ENCODE measurements at regions not wholly inside any gene's neighbourhood (a gene's known extent, or its start where the extent isn't known, plus 50 kb on each side); places are given as distances from the start of the nearest gene placed in this dataset.
"Not testable (repeated sequence)": the region's sequence is repeated elsewhere in the genome, so short reads cannot be mapped to it uniquely, and the experiment has no call there.

DNA sequence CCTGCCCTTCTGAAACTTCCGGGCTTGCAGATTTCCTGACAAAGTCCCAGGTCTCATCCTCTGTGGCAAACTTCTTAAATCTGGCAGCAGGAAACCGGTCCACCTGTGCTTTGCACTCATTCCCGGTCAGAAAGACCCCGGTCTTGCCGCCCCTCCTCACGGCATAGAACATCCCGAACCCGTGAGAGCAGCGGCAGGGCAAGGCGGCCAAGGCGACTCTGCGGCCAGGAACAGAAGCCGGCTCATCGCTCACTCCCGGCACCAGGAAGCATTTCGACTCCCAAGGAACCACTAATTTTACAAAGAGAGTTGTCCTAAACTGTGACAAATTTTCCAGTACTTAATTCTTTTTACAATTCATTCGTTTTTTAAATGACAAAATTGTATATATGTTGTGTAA is 140.3 kb downstream of the USP22 start:
- not testable (repeated sequence) for H3K4me3 ChIP-seq (replicated peaks in 1 of 4; ENCODE audit: control extremely low read depth in 1 of 4, insufficient read depth in 1 of 4, low read depth in 3 of 4, low read length in 4 of 4); H3K79me2 ChIP-seq (ENCODE audit: control insufficient read depth, insufficient read depth, low read length); DNase-seq (ENCODE audit: low read depth in 2 of 2); H3K36me3 ChIP-seq (ENCODE audit: control insufficient read depth, insufficient read depth, low read length); H3K9me3 ChIP-seq (ENCODE audit: control insufficient read depth, insufficient read depth, low read depth, low read length); H3K27me3 ChIP-seq (ENCODE audit: control insufficient read depth, insufficient read depth, low read length); H3K4me1 ChIP-seq (ENCODE audit: control insufficient read depth, extremely low read depth, insufficient read depth, low read length); H3K27ac ChIP-seq (ENCODE audit: insufficient read depth, low read length); H4K20me1 ChIP-seq (ENCODE audit: control insufficient read depth, extremely low read depth, insufficient read depth, low read length); H3K4me2 ChIP-seq (ENCODE audit: extremely low read depth, insufficient read depth, low read length); H3K9ac ChIP-seq (ENCODE audit: insufficient read depth, low read length); H2AFZ ChIP-seq (ENCODE audit: low read length)

DNA sequence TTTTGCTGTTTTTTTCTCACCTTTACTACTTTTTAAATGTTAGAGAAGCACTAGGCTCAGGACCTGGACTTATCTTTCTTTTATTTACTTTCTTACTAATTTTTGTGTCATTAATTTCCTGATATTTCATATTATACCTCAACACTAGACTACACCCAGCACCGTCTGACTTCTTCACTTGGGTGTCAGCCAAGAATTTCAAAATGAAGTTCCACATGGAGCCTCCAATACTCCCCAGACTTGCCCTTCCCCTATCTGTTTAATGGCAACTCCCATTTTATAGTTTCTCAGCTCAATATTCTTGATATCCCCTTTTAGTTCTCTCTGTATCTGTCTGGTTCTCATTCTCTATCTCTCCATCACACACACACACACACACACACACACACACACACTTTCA is 139.3 kb downstream of the USP22 start:
- not testable (repeated sequence) for H3K27ac ChIP-seq (ENCODE audit: insufficient read depth, low read length); H3K4me1 ChIP-seq (ENCODE audit: control insufficient read depth, extremely low read depth, insufficient read depth, low read length); DNase-seq (ENCODE audit: low read depth in 2 of 2); H4K20me1 ChIP-seq (ENCODE audit: control insufficient read depth, extremely low read depth, insufficient read depth, low read length); H2AFZ ChIP-seq (ENCODE audit: low read length); H3K4me3 ChIP-seq (replicated peaks in 1 of 4; ENCODE audit: control extremely low read depth in 1 of 4, insufficient read depth in 1 of 4, low read depth in 3 of 4, low read length in 4 of 4); H3K4me2 ChIP-seq (ENCODE audit: extremely low read depth, insufficient read depth, low read length); H3K36me3 ChIP-seq (ENCODE audit: control insufficient read depth, insufficient read depth, low read length); H3K79me2 ChIP-seq (ENCODE audit: control insufficient read depth, insufficient read depth, low read length); H3K27me3 ChIP-seq (ENCODE audit: control insufficient read depth, insufficient read depth, low read length); H3K9me3 ChIP-seq (ENCODE audit: control insufficient read depth, insufficient read depth, low read depth, low read length); H3K9ac ChIP-seq (ENCODE audit: insufficient read depth, low read length)

DNA sequence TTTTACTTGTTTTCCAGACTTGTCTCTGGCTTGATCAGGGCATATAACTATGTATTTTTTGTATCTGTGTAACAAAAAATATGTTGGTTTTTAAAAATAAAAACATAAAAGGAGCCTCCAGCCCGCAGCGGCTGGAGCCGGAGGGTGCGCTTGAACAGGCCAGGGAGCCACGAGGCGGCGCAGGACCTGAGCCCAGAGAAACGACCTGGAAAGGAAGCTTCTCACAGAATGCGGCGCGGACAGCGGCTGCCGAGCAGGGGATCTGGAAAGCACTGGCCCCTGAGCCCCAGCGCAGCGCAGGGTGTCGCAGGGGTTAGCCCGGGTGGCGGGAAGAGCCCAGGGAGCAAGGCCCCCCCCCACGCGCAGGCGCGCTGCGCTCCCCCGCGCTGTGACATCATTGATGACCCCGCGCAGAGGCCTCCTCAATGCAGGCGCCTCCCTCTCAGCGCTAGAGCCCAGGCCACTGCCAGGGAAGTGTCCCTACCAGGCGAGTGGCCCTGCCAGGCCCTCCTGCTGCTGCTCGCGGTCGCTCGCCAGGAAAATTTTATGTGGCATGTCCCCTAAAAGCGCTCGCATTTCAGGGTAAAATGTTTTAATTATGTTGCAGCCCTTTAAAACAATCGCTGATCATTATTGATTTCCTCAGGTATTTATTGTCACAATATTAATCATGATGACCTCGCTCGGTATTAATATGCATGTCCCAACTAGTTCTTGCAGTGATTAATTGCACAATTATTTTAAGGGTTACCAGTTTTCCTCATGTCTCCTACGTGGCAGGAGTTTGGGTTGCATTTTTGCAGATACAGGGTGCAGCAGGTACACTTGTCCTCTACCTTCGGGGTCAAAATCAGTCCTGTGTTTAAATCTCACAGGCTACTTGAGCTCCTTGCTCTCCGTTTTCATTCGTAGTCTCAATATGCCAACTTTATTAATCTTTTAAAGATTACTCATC is 134.2 kb downstream of the USP22 start:
- H4K20me1 ChIP-seq (ENCODE audit: control insufficient read depth, extremely low read depth, insufficient read depth, low read length), result no peaks in the 10 kb centered on the region
- H2AFZ ChIP-seq (ENCODE audit: low read length), result peak overlapping the region; percentile 62
- no peaks in the 10 kb centered on the region for H3K9me3 ChIP-seq (ENCODE audit: control insufficient read depth, insufficient read depth, low read depth, low read length)
- peak; percentile 71 to 72 for DNase-seq (ENCODE audit: low read depth in 2 of 2)
- H3K4me3 ChIP-seq (replicated peaks in 1 of 4; ENCODE audit: control extremely low read depth in 1 of 4, insufficient read depth in 1 of 4, low read depth in 3 of 4, low read length in 4 of 4), result peak overlapping the region; percentile 2 to 53 (median 32)
- peak overlapping the region; percentile 21 for H3K9ac ChIP-seq (ENCODE audit: insufficient read depth, low read length)
- TF ChIP-seq, protein P1, sequence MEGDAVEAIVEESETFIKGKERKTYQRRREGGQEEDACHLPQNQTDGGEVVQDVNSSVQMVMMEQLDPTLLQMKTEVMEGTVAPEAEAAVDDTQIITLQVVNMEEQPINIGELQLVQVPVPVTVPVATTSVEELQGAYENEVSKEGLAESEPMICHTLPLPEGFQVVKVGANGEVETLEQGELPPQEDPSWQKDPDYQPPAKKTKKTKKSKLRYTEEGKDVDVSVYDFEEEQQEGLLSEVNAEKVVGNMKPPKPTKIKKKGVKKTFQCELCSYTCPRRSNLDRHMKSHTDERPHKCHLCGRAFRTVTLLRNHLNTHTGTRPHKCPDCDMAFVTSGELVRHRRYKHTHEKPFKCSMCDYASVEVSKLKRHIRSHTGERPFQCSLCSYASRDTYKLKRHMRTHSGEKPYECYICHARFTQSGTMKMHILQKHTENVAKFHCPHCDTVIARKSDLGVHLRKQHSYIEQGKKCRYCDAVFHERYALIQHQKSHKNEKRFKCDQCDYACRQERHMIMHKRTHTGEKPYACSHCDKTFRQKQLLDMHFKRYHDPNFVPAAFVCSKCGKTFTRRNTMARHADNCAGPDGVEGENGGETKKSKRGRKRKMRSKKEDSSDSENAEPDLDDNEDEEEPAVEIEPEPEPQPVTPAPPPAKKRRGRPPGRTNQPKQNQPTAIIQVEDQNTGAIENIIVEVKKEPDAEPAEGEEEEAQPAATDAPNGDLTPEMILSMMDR (conservative IDR thresholded peaks at IDR 0.05 in 1 of 2, IDR thresholded peaks at IDR 0.05 in 1 of 2; ENCODE audit: low read depth in 1 of 2, low read length in 2 of 2), result peak; percentile 76 to 86
- no peak for TF ChIP-seq EZH2 (IDR thresholded peaks at IDR 0.05; ENCODE audit: low read length, missing control alignments)
- H3K79me2 ChIP-seq (ENCODE audit: control insufficient read depth, insufficient read depth, low read length), result no peaks in the 10 kb centered on the region
- H3K4me2 ChIP-seq (ENCODE audit: extremely low read depth, insufficient read depth, low read length), result peak overlapping the region; percentile 60
- H3K36me3 ChIP-seq (ENCODE audit: control insufficient read depth, insufficient read depth, low read length), result no peaks in the 10 kb centered on the region
- H3K4me1 ChIP-seq (ENCODE audit: control insufficient read depth, extremely low read depth, insufficient read depth, low read length), result peaks cover 3% of the 10 kb centered on the region
- H3K27ac ChIP-seq (ENCODE audit: insufficient read depth, low read length), result peak overlapping the region; percentile 7
- no peaks in the 10 kb centered on the region for H3K27me3 ChIP-seq (ENCODE audit: control insufficient read depth, insufficient read depth, low read length)

DNA sequence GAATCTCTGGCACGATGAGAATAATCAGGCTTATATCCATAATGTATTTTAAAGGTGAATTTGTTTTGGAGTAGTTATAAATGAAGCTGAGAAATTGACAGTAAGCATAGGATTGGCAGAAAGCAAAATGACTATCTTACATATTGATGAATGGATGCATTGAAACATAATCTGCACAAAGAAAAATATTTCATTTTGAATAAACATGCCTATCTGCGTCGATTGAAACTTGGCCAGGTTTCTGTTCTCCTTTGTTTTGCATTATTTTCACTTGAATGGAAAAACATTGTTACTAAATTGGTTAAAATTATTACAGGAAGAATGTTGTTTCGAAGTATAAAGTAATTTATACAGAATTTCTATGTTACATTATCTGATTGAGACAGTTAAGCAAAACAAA is 128.2 kb downstream of the USP22 start:
- TF ChIP-seq EZH2 (IDR thresholded peaks at IDR 0.05; ENCODE audit: low read length, missing control alignments), result no peak
- TF ChIP-seq, protein P1 (conservative IDR thresholded peaks at IDR 0.05 in 1 of 2, IDR thresholded peaks at IDR 0.05 in 1 of 2; ENCODE audit: low read depth in 1 of 2, low read length in 2 of 2), result no peak
- H3K36me3 ChIP-seq (ENCODE audit: control insufficient read depth, insufficient read depth, low read length), result no peaks in the 10 kb centered on the region
- no peaks in the 10 kb centered on the region for H3K79me2 ChIP-seq (ENCODE audit: control insufficient read depth, insufficient read depth, low read length)
- H2AFZ ChIP-seq (ENCODE audit: low read length), result no peak overlapping the region
- no peak overlapping the region for H3K4me3 ChIP-seq (replicated peaks in 1 of 4; ENCODE audit: control extremely low read depth in 1 of 4, insufficient read depth in 1 of 4, low read depth in 3 of 4, low read length in 4 of 4)
- no peak overlapping the region for H3K4me2 ChIP-seq (ENCODE audit: extremely low read depth, insufficient read depth, low read length)
- no peaks in the 10 kb centered on the region for H3K4me1 ChIP-seq (ENCODE audit: control insufficient read depth, extremely low read depth, insufficient read depth, low read length)
- no peak overlapping the region for H3K27ac ChIP-seq (ENCODE audit: insufficient read depth, low read length)
- H3K9me3 ChIP-seq (ENCODE audit: control insufficient read depth, insufficient read depth, low read depth, low read length), result no peaks in the 10 kb centered on the region
- no peak overlapping the region for H3K9ac ChIP-seq (ENCODE audit: insufficient read depth, low read length)
- no peaks in the 10 kb centered on the region for H3K27me3 ChIP-seq (ENCODE audit: control insufficient read depth, insufficient read depth, low read length)
- H4K20me1 ChIP-seq (ENCODE audit: control insufficient read depth, extremely low read depth, insufficient read depth, low read length), result no peaks in the 10 kb centered on the region
- no peak for DNase-seq (ENCODE audit: low read depth in 2 of 2)
